Tibial artery (tissue), 4 donors: ENCODE measurements at regions not wholly inside any gene's neighbourhood (a gene's known extent, or its start where the extent isn't known, plus 50 kb on each side); places are given as distances from the start of the nearest gene placed in this dataset.

Source experiments
- DNase-seq, 2 donors: peaks; one replicate each; pipeline ENCODE4 v3.0.0-alpha.2; 2019
- H3K27ac ChIP-seq, 2 donors: fragments of 200-600 bp; sonication (generic) in 1 of 2; 1 replicate in 1 of 2; 2 replicates in 1 of 2; pipeline ENCODE4 v1.5.1; 2018 to 2019; ENCODE audit warnings: mild to moderate bottlenecking in 1 of 2
- H3K27me3 ChIP-seq, 2 donors: fragments of 200-600 bp; sonication (generic) in 1 of 2; one replicate each; pipeline versions ENCODE4 v1.5.1 to v1.6.0; 2016 to 2019
- H3K36me3 ChIP-seq, 3 donors: fragments of 200-600 bp; sonication (generic) in 2 of 3; one replicate each; pipeline ENCODE4 v1.5.1; 2016 to 2019; ENCODE audit warnings: mild to moderate bottlenecking in 2 of 3
- H3K4me1 ChIP-seq, 4 donors: fragments of 200-600 bp; sonication (generic) in 2 of 4; 1 replicate in 3 of 4; 2 replicates in 1 of 4; pipeline ENCODE4 v1.5.1; 2016 to 2019
- H3K4me3 ChIP-seq, 2 donors: fragments of 200-600 bp; sonication (generic) in 1 of 2; 1 replicate in 1 of 2; 2 replicates in 1 of 2; pipeline ENCODE4 v1.5.1; 2018 to 2019; ENCODE audit warnings: mild to moderate bottlenecking in 2 of 2
- H3K9me3 ChIP-seq, 3 donors: fragments of 200-600 bp; sonication (generic) in 1 of 3; one replicate each; pipeline ENCODE4 v1.5.1; 2016 to 2019
- CTCF ChIP-seq, 2 experiments: fragments of 200-600 bp in 1 of 2; fragments of 450-650 bp in 1 of 2; IDR thresholded peaks; one replicate each; pipeline ENCODE4 v1.5.1; 2017 to 2019; ENCODE audit warnings: antibody characterized with exemption in 2 of 2, mild to moderate bottlenecking in 1 of 2, moderate library complexity in 1 of 2
- intact Hi-C: fragments of 100-400 bp; cut with DNase I; formaldehyde crosslinking; loops from one replicate; pipeline ENCODE4 v1.15.0; 2023; ENCODE audit warnings: low total_unique reads

DNA sequence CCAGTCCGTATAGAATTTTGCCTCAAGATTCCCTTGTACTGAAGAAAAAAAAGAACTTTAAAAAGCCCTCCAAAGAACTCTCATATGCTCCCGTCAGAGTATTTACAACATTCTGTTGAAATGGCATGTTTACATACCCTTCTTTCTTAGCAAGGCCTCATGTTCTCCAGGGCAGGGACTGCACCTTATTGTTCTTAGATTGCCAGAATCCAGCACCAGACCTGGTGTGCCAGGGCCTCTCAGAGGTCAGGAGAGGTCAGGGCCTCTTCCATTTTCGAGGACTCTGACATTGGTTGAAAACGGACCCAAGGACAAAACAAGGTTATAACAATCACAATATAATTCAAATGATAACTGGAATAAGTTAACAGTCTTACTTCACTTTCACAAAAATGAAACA is 78.2 kb downstream of the TNP1 start:
- DNase-seq = no peak
- no peak overlapping the region for H3K27ac ChIP-seq
- H3K9me3 ChIP-seq = no peaks in the 10 kb centered on the region
- H3K4me3 ChIP-seq = no peak overlapping the region
- no peak for TF ChIP-seq CTCF (IDR thresholded peaks at IDR 0.05)
- no peaks in the 10 kb centered on the region for H3K4me1 ChIP-seq
- no peaks in the 10 kb centered on the region for H3K27me3 ChIP-seq
- intact Hi-C loops = no loop called here
- H3K36me3 ChIP-seq = no peaks in the 10 kb centered on the region

DNA sequence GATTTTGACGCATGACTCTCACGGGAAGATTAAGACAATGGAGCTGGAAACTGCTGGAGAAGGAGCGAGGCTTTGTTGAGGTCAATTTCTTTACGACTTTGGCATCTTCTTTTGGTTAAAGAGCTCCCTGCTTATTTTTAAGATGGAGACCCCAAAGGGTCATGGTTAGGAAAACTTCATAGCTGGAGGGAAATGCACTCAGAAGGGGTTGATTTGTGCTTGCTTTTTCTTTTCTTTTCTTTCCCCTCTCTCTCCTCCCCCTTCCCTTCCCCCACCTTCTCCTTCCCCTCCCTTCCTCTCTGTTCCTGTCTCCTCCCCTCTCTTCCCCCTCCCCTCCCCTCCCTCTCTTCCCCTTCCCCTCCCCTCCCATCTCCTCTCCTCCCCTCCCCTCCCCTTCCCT is 79.0 kb downstream of the TNP1 start:
- no peak for TF ChIP-seq CTCF (IDR thresholded peaks at IDR 0.05)
- no peak overlapping the region for H3K27ac ChIP-seq
- intact Hi-C loops = no loop called here
- no peak for DNase-seq
- H3K4me3 ChIP-seq = no peak overlapping the region
- H3K4me1 ChIP-seq = no peaks in the 10 kb centered on the region
- no peaks in the 10 kb centered on the region for H3K36me3 ChIP-seq
- no peaks in the 10 kb centered on the region for H3K27me3 ChIP-seq
- no peaks in the 10 kb centered on the region for H3K9me3 ChIP-seq

- Histone ChIP-seq H3K27ac (no peak overlapping the region), H3K4me3 (no peak overlapping the region), H3K4me1 (peaks cover 3 to 28% (median 15%) of the 10 kb centered on the region in 4 donors), H3K27me3 (no peaks in the 10 kb centered on the region), H3K9me3 (no peaks in the 10 kb centered on the region), H3K36me3 (no peaks in the 10 kb centered on the region)
- intact Hi-C loops = no loop called here
- peak; percentile 25 to 27 for TF ChIP-seq CTCF (IDR thresholded peaks at IDR 0.05)
- no peak for DNase-seq
These were observed 82.1 kb downstream of the TNP1 start for GRCh38 chr2:216777637-216778273.

- no peak overlapping the region for H3K27ac ChIP-seq
- no peaks in the 10 kb centered on the region for H3K27me3 ChIP-seq
- H3K4me3 ChIP-seq = no peak overlapping the region
- intact Hi-C loops = no loop called here
- peaks cover 3 to 28% (median 15%) of the 10 kb centered on the region in 4 donors for H3K4me1 ChIP-seq
- no peak for DNase-seq
- H3K36me3 ChIP-seq = no peaks in the 10 kb centered on the region
- no peak for TF ChIP-seq CTCF (IDR thresholded peaks at IDR 0.05)
- no peaks in the 10 kb centered on the region for H3K9me3 ChIP-seq
These were observed 80.9 kb upstream of the IGFBP5 start for GRCh38 chr2:216776066-216776850.

- no peaks in the 10 kb centered on the region for H3K27me3 ChIP-seq
- H3K4me1 ChIP-seq = peaks cover 3 to 28% (median 15%) of the 10 kb centered on the region in 4 donors
- peak; percentile 66 to 87 for DNase-seq
- H3K9me3 ChIP-seq = no peaks in the 10 kb centered on the region
- H3K27ac ChIP-seq = peak overlapping the region; percentile 71 to 78
- H3K4me3 ChIP-seq = no peak overlapping the region
- intact Hi-C loops = no loop called here
- TF ChIP-seq CTCF (IDR thresholded peaks at IDR 0.05) = no peak
- H3K36me3 ChIP-seq = no peaks in the 10 kb centered on the region
These were observed 79.7 kb upstream of the IGFBP5 start for GRCh38 chr2:216775043-216775453.
